Liver (tissue), 8 donors: ENCODE measurements at regions not wholly inside any gene's neighbourhood (a gene's known extent, or its start where the extent isn't known, plus 50 kb on each side); places are given as distances from the start of the nearest gene placed in this dataset.
A peak's percentile ranks its signal among the peaks of the same experiment; 100 is the strongest.

Experiments used
- DNase-seq: peaks from one replicate; pipeline ENCODE4 v3.0.0-alpha.2; 2017; ENCODE audit warnings: low spot score
- H3K27ac ChIP-seq, 2 donors: one replicate each; pipeline ENCODE4 v1.7.0; 2013; ENCODE audit warnings: inconsistent platforms in 2 of 2, low read length in 2 of 2, control low read depth in 1 of 2, low read depth in 1 of 2, mild to moderate bottlenecking in 1 of 2
- H3K27me3 ChIP-seq, 4 donors: one replicate each; pipeline versions ENCODE4 v1.6.1 to v1.7.0; 2013; ENCODE audit warnings: low read length in 3 of 4, inconsistent platforms in 1 of 4, mild to moderate bottlenecking in 1 of 4, moderate library complexity in 1 of 4; ENCODE audit not compliant: control insufficient read depth in 4 of 4, insufficient read depth in 4 of 4
- H3K36me3 ChIP-seq, 4 donors: one replicate each; pipeline versions ENCODE4 v1.6.1 to v1.7.0; 2013; ENCODE audit warnings: low read length in 3 of 4, mild to moderate bottlenecking in 3 of 4, low read depth in 1 of 4, moderate library complexity in 1 of 4; ENCODE audit not compliant: control insufficient read depth in 4 of 4, insufficient read depth in 3 of 4
- H3K4me1 ChIP-seq, 4 donors: one replicate each; pipeline versions ENCODE4 v1.6.1 to v1.7.0; 2013; ENCODE audit warnings: low read length in 3 of 4, mild to moderate bottlenecking in 3 of 4, moderate library complexity in 1 of 4; ENCODE audit not compliant: control insufficient read depth in 4 of 4, insufficient read depth in 4 of 4
- H3K4me3 ChIP-seq, 3 donors: one replicate each; pipeline versions ENCODE4 v1.6.1 to v1.7.0; 2013; ENCODE audit warnings: low read length in 3 of 3, control low read depth in 1 of 3, low read depth in 1 of 3, mild to moderate bottlenecking in 1 of 3
- H3K9ac ChIP-seq, 2 donors: one replicate each; pipeline ENCODE4 v1.7.0; 2013; ENCODE audit warnings: low read length in 2 of 2, mild to moderate bottlenecking in 2 of 2, moderate library complexity in 2 of 2, control low read depth in 1 of 2, low read depth in 1 of 2
- H3K9me3 ChIP-seq, 4 donors: one replicate each; pipeline versions ENCODE4 v1.6.1 to v1.7.0; 2013; ENCODE audit warnings: low read length in 3 of 4; ENCODE audit not compliant: control insufficient read depth in 4 of 4
- EGR1 ChIP-seq, 2 donors: IDR thresholded peaks; 2 replicates each; pipeline ENCODE4 v1.6.1; 2016 to 2018; ENCODE audit warnings: antibody characterized with exemption in 2 of 2, low read depth in 2 of 2
- FOXA1 ChIP-seq: IDR thresholded peaks from 2 replicates; pipeline ENCODE4 v1.6.1; 2016; ENCODE audit warnings: antibody characterized with exemption
- FOXA2 ChIP-seq: IDR thresholded peaks from 2 replicates; pipeline ENCODE4 v1.6.1; 2016; ENCODE audit warnings: antibody characterized with exemption
- GABPA ChIP-seq, 2 donors: IDR thresholded peaks in 1 of 2; conservative IDR thresholded peaks in 1 of 2; 2 replicates each; pipeline ENCODE4 v1.6.1; 2016; ENCODE audit warnings: antibody characterized with exemption in 2 of 2, mild to moderate bottlenecking in 1 of 2, moderate library complexity in 1 of 2
- HNF4A ChIP-seq, 2 donors: conservative IDR thresholded peaks; 2 replicates each; pipeline ENCODE4 v1.6.1; 2016; ENCODE audit warnings: antibody characterized with exemption in 2 of 2, mild to moderate bottlenecking in 2 of 2
- HNF4G ChIP-seq: IDR thresholded peaks from 2 replicates; pipeline ENCODE4 v1.6.1; 2016; ENCODE audit warnings: antibody characterized with exemption
- JUND ChIP-seq, 2 donors: IDR thresholded peaks; 2 replicates each; pipeline ENCODE4 v1.6.1; 2016; ENCODE audit warnings: antibody characterized with exemption in 2 of 2
- MAX ChIP-seq: IDR thresholded peaks from 2 replicates; pipeline ENCODE4 v1.6.1; 2016; ENCODE audit warnings: antibody characterized with exemption
- NR2F2 ChIP-seq: IDR thresholded peaks from 2 replicates; pipeline ENCODE4 v1.6.1; 2016; ENCODE audit warnings: antibody characterized with exemption
- RAD21 ChIP-seq, 2 donors: IDR thresholded peaks; 2 replicates each; pipeline ENCODE4 v1.6.1; 2016; ENCODE audit warnings: antibody characterized with exemption in 2 of 2, mild to moderate bottlenecking in 2 of 2
- REST ChIP-seq: IDR thresholded peaks from 2 replicates; pipeline ENCODE4 v1.6.1; 2016; ENCODE audit warnings: antibody characterized with exemption, mild to moderate bottlenecking
- RXRA ChIP-seq, 2 donors: IDR thresholded peaks; 2 replicates each; pipeline ENCODE4 v1.6.1; 2017 to 2018; ENCODE audit warnings: antibody characterized with exemption in 2 of 2, mild to moderate bottlenecking in 1 of 2
- SP1 ChIP-seq: IDR thresholded peaks from 2 replicates; pipeline ENCODE4 v1.6.1; 2018; ENCODE audit warnings: antibody characterized with exemption, mild to moderate bottlenecking
- TAF1 ChIP-seq: conservative IDR thresholded peaks from 2 replicates; pipeline ENCODE4 v1.6.1; 2016; ENCODE audit warnings: antibody characterized with exemption, mild to moderate bottlenecking
- YY1 ChIP-seq: IDR thresholded peaks from 2 replicates; pipeline ENCODE4 v1.6.1; 2016; ENCODE audit warnings: antibody characterized with exemption, mild to moderate bottlenecking
- WGBS: extraction: QIAGEN DNeasy Blood & Tissue Kit; methylation state at CpG from one replicate; pipeline ENCODE4 v1.1.7; 2013; 5-methylcytosine and 5-hydroxymethylcytosine counted together
- TF ChIP-seq, protein P1 (sequence below): IDR thresholded peaks from 2 replicates; pipeline ENCODE4 v1.6.1; 2016; ENCODE audit warnings: antibody characterized with exemption
- TF ChIP-seq, protein P2 (sequence below): fragments of 150-350 bp; IDR thresholded peaks from 2 replicates; pipeline ENCODE4 v1.5.1; 2017; ENCODE audit warnings: improper control_type of control experiment, low read depth, low read length; ENCODE audit not compliant: missing input control
- TF ChIP-seq, protein P3 (sequence below): IDR thresholded peaks from 2 replicates; pipeline ENCODE4 v1.6.1; 2016; ENCODE audit warnings: antibody characterized with exemption
- donor health status: healthy.
- donor health status: healthy.
- donor health status: healthy.
- donor health status: healthy.
- donor health status: healthy.

- TF ChIP-seq RXRA (IDR thresholded peaks at IDR 0.05) = peak in 1 of 2 donors; percentile 19
- TF ChIP-seq HNF4G = no peak
- TF ChIP-seq SP1 = no peak
- TF ChIP-seq, protein P1, sequence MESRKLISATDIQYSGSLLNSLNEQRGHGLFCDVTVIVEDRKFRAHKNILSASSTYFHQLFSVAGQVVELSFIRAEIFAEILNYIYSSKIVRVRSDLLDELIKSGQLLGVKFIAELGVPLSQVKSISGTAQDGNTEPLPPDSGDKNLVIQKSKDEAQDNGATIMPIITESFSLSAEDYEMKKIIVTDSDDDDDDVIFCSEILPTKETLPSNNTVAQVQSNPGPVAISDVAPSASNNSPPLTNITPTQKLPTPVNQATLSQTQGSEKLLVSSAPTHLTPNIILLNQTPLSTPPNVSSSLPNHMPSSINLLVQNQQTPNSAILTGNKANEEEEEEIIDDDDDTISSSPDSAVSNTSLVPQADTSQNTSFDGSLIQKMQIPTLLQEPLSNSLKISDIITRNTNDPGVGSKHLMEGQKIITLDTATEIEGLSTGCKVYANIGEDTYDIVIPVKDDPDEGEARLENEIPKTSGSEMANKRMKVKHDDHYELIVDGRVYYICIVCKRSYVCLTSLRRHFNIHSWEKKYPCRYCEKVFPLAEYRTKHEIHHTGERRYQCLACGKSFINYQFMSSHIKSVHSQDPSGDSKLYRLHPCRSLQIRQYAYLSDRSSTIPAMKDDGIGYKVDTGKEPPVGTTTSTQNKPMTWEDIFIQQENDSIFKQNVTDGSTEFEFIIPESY = no peak
- peak in 1 of 2 donors; percentile 34 for TF ChIP-seq RAD21 (IDR thresholded peaks at IDR 0.05)
- no peak for TF ChIP-seq FOXA2
- TF ChIP-seq JUND (IDR thresholded peaks at IDR 0.05) = no peak
- TF ChIP-seq MAX = no peak
- no peak for TF ChIP-seq REST
- no peak for TF ChIP-seq EGR1 (IDR thresholded peaks at IDR 0.05; ENCODE audit: low read depth in 2 of 2)
- TF ChIP-seq, protein P2, sequence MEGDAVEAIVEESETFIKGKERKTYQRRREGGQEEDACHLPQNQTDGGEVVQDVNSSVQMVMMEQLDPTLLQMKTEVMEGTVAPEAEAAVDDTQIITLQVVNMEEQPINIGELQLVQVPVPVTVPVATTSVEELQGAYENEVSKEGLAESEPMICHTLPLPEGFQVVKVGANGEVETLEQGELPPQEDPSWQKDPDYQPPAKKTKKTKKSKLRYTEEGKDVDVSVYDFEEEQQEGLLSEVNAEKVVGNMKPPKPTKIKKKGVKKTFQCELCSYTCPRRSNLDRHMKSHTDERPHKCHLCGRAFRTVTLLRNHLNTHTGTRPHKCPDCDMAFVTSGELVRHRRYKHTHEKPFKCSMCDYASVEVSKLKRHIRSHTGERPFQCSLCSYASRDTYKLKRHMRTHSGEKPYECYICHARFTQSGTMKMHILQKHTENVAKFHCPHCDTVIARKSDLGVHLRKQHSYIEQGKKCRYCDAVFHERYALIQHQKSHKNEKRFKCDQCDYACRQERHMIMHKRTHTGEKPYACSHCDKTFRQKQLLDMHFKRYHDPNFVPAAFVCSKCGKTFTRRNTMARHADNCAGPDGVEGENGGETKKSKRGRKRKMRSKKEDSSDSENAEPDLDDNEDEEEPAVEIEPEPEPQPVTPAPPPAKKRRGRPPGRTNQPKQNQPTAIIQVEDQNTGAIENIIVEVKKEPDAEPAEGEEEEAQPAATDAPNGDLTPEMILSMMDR = no peak
- no peak for TF ChIP-seq HNF4A (conservative IDR thresholded peaks at IDR 0.05)
- peak; percentile 13 for TF ChIP-seq YY1
- TF ChIP-seq FOXA1 = no peak
- TF ChIP-seq GABPA (IDR thresholded peaks at IDR 0.05 in 1 of 2, conservative IDR thresholded peaks at IDR 0.05 in 1 of 2) = no peak
- TF ChIP-seq, protein P3, sequence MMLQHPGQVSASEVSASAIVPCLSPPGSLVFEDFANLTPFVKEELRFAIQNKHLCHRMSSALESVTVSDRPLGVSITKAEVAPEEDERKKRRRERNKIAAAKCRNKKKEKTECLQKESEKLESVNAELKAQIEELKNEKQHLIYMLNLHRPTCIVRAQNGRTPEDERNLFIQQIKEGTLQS = no peak
- TF ChIP-seq TAF1 = no peak
- TF ChIP-seq NR2F2 = no peak
- Histone ChIP-seq H3K27me3 (no peaks in the 10 kb centered on the region), H3K27ac (peak overlapping the region in 1 of 2 donors; percentile 54), H3K4me3 (no peak overlapping the region), H3K36me3 (no peaks in the 10 kb centered on the region), H3K9me3 (peaks cover 0 to 3% (median under 1%) of the 10 kb centered on the region in 4 donors), H3K4me1 (no peaks in the 10 kb centered on the region), H3K9ac (no peak overlapping the region)
- DNase-seq = no peak
- WGBS = 59% methylated on average over 4 of the region's 4 CpGs
These were observed 153.6 kb downstream of the SNX18 start for GRCh38 chr5:54671111-54671531.
